AG04449 (cell line): ENCODE measurements at regions not wholly inside any gene's neighbourhood (a gene's known extent, or its start where the extent isn't known, plus 50 kb on each side); places are given as distances from the start of the nearest gene placed in this dataset.
"Not testable (repeated sequence)": the region's sequence is repeated elsewhere in the genome, so short reads cannot be mapped to it uniquely, and the experiment has no call there.

Source experiments
- CTCF ChIA-PET: fragments of 350-600 bp; formaldehyde crosslinking; extraction: SDS; loops from one replicate; lab custom pipeline; 2021; ENCODE audit warnings: antibody characterized with exemption; lab: Yijun Ruan, JAX
- POLR2A ChIA-PET: fragments of 400-600, 350-600 bp; formaldehyde crosslinking; extraction: SDS; loops from one replicate; lab custom pipeline; 2020; ENCODE audit warnings: antibody characterized with exemption, inconsistent platforms; lab: Yijun Ruan, JAX
- DNase-seq: peaks from one replicate; pipeline ENCODE4 v3.0.0-alpha.2; 2010; ENCODE audit warnings: low read depth, low spot score
- H3K4me3 ChIP-seq: 2 replicates; pipeline ENCODE4 v1.5.1; 2011; ENCODE audit warnings: low read depth, mild to moderate bottlenecking, control low read depth, low read length
- CTCF ChIP-seq: IDR thresholded peaks from one replicate; pipeline ENCODE4 v1.5.1; 2011; ENCODE audit warnings: mild to moderate bottlenecking, moderate library complexity, low read length, control low read depth, inconsistent platforms; ENCODE audit not compliant: insufficient read depth; ENCODE audit errors: missing control alignments

DNA sequence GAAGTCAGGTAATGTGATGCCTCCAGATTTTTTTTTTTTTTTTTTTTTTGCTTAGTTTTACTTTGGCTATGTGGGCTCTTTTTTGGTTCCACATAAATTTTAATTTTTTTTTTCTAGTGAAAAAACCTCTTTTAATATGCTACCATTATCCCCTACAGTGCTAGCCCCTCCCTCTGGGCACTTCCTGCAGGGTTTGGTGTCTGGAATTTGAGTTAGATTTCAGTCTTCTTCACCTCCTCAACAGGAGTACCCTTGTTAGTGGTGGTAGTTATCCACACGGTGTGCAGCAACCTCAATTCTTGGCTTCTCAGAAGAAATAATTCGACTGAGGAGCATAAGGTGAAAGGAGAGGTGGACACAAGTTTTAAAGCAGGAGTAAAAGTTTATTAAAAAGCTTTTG is 128.8 kb upstream of the SYNCRIP start:
- CTCF ChIA-PET = no interaction called here
- TF ChIP-seq CTCF = no peak
- DNase-seq = no peak
- no peak overlapping the region for H3K4me3 ChIP-seq
- POLR2A ChIA-PET = no interaction called here

- DNase-seq = no peak
- TF ChIP-seq CTCF = no peak
Observed at GRCh38 chr6:85764844-85765243, 122.2 kb upstream of the SYNCRIP start.

DNA sequence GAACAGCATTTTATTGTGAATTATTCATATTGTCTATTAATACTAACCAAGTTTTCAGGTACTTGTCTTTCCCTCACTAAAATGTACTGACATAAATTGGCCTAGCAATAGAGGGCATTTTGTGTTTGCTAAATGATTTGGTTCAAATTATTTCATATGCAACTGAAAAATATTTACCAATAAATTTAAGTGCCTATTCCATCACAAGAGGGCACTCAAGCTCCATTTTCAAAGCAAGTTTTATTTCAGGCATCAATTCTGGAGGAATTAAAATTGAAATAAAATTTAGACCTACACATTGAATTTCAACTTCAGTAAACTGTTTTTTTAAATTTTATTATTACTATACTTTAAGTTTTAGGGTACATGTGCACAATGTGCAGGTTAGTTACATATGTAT is 114.3 kb upstream of the SYNCRIP start:
- CTCF ChIA-PET = interaction anchor here (0.9 to 1.4 kb wide), 3 partner anchors 23 to 1103 kb away, joined by 3 to 4 read pairs (median 3); no protein-coding TSS in a partner anchor

More at GRCh38 chr6:85764844-85765243, 122.2 kb upstream of the SYNCRIP start:
- POLR2A ChIA-PET = no interaction called here
- H3K4me3 ChIP-seq = no peak overlapping the region
- CTCF ChIA-PET = no interaction called here

GRCh38 chr6:85754894-85755293 is 112.2 kb upstream of the SYNCRIP start:
- DNase-seq = no peak
- ChIA-PET CTCF (no interaction called here), POLR2A (no interaction called here)
- H3K4me3 ChIP-seq = no peak overlapping the region
- TF ChIP-seq CTCF = no peak

More for the DNA sequence above, 114.3 kb upstream of the SYNCRIP start:
- no peak for DNase-seq
- no peak overlapping the region for H3K4me3 ChIP-seq
- no peak for TF ChIP-seq CTCF
- POLR2A ChIA-PET = no interaction called here

- TF ChIP-seq CTCF = no peak
- ChIA-PET CTCF (no interaction called here), POLR2A (no interaction called here)
- no peak for DNase-seq
- no peak overlapping the region for H3K4me3 ChIP-seq
Observed at GRCh38 chr6:85752602-85753001, 109.9 kb upstream of the SYNCRIP start.

DNA sequence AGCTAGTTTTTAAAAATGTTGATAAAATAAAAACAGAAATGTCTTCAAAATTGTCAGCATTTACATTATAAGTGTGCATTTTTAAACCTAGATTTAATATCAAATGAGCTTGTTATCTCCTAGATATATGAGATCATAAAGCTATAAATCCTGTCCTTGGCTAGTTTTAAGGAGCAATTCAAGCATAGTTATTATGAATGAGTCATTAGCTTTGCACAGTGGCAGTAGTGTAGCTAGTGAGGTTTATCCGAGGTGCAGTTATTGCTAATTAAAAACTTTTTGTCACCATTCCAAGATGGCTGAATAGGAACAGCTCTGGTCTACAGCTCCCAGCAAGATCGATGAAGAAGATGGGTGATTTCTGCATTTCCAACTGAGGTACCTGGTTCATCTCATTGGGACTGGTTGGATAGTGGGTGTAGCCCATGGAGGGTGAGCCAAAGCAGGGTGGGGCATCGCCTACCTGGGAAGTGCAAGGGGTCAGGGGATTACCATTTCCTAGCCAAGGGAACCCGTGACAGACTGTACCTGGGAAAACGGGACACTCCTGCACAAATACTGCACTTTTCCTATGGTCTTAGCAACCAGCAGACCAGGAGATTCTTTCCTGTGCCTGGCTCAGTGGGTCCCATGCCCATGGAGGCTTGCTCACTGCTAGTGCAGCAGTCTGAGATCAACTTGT is 108.8 kb upstream of the SYNCRIP start:
- CTCF ChIA-PET = no interaction called here
- no peak for DNase-seq
- H3K4me3 ChIP-seq = no peak overlapping the region
- no peak for TF ChIP-seq CTCF
- POLR2A ChIA-PET = interaction anchor here (1.5 kb wide), 1 partner anchor 73 kb away, joined by 7 read pairs; no protein-coding TSS in a partner anchor

DNA sequence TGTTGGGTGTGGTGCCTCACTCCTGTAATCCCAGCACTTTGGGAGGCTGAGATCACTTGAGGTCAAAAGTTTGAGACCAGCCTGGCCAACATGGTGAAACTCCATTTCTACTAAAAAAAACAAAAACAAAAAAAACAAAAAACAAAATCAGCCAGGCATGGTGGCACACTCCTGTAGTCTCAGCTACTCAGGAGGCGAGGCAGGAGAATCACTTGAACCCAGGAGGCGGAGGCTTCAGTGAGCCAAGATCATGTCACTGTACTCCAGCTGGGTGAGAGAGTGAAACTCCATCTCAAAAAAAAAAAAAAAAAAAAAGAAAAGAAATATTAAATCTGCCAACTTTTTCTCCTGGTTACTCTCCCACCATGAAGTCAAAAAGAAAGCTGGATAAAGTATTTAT is 107.5 kb upstream of the SYNCRIP start:
- DNase-seq, CTCF ChIA-PET, H3K4me3 ChIP-seq: not testable (repeated sequence)
- POLR2A ChIA-PET = interaction anchor here (1.5 kb wide), 1 partner anchor 72 kb away, joined by 7 read pairs; no protein-coding TSS in a partner anchor
